Lower leg skin (tissue), 4 donors: ENCODE measurements at regions not wholly inside any gene's neighbourhood (a gene's known extent, or its start where the extent isn't known, plus 50 kb on each side); places are given as distances from the start of the nearest gene placed in this dataset.

Experiments
- DNase-seq, 2 donors: peaks; one replicate each; pipeline ENCODE4 v3.0.0-alpha.2; 2019; ENCODE audit warnings: low spot score in 2 of 2
- H3K4me3 ChIP-seq: fragments of 200-600 bp; sonication (generic); 2 replicates; pipeline ENCODE4 v1.5.1; 2017; ENCODE audit warnings: mild to moderate bottlenecking, low read depth; ENCODE audit not compliant: poor library complexity, severe bottlenecking
- POLR2A ChIP-seq, 2 donors: fragments of 450-650 bp; IDR thresholded peaks; one replicate each; pipeline ENCODE4 v1.6.1; 2016 to 2017; ENCODE audit warnings: antibody characterized with exemption in 2 of 2, mild to moderate bottlenecking in 1 of 2, moderate library complexity in 1 of 2
- WGBS, 2 donors: methylation state at CpG; one replicate each; pipeline ENCODE4 v1.1.5; 2018; 5-methylcytosine and 5-hydroxymethylcytosine counted together
- intact Hi-C: fragments of 100-400 bp; cut with DNase I; formaldehyde crosslinking; loops from one replicate; pipeline ENCODE4 v1.15.0; 2023; ENCODE audit warnings: low total_unique reads
- TF ChIP-seq, protein P1 (sequence below), 3 donors: fragments of 450-650 bp; IDR thresholded peaks; one replicate each; pipeline ENCODE4 v1.5.1; 2016; ENCODE audit warnings: antibody characterized with exemption in 3 of 3, mild to moderate bottlenecking in 3 of 3, moderate library complexity in 2 of 3

DNA sequence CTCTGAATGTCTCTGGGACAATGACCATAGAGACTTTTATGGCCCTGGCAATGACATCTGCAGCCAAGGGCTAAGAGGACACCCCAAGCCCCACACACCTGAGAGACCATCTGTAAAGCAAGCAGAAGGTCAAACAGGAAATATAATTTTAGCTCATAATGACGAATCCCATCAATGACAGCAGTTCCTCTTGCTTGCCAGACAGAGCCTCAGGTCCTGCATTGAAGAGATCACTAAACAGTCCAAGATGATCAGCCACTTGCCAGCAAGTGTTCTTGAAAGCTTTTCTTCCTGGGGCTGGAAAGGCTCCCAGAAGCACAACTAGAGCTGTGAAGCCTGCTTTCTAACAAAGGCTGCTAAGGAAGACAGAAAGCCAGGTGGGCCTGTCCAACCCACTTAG, 993.7 kb upstream of the AUTS2 start:
- intact Hi-C loops = no loop called here
- no peak for DNase-seq
- 22 to 23% methylated on average over 1 of the region's 1 CpG for WGBS, 2 donors
- TF ChIP-seq, protein P1, sequence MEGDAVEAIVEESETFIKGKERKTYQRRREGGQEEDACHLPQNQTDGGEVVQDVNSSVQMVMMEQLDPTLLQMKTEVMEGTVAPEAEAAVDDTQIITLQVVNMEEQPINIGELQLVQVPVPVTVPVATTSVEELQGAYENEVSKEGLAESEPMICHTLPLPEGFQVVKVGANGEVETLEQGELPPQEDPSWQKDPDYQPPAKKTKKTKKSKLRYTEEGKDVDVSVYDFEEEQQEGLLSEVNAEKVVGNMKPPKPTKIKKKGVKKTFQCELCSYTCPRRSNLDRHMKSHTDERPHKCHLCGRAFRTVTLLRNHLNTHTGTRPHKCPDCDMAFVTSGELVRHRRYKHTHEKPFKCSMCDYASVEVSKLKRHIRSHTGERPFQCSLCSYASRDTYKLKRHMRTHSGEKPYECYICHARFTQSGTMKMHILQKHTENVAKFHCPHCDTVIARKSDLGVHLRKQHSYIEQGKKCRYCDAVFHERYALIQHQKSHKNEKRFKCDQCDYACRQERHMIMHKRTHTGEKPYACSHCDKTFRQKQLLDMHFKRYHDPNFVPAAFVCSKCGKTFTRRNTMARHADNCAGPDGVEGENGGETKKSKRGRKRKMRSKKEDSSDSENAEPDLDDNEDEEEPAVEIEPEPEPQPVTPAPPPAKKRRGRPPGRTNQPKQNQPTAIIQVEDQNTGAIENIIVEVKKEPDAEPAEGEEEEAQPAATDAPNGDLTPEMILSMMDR (IDR thresholded peaks at IDR 0.05) = no peak
- H3K4me3 ChIP-seq = no peak overlapping the region

DNA sequence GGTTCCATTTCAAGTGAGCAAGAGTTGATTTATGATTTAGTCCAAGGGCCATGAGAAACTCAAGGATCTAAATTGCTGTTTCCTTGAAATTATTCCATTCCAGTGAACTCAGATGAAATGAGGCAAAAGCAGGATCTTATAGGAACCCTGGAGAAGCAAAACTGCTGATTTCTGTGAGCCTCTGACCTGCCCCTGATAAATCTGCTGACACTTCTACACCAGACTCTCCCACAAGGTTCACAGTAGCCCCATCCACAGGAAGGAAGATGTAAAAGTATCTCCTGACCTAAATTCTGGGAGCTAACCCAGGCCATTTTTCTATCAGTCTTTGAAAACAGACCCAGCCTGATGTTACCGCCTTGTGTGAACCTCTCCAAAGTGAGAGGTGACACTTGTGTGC, 987.6 kb upstream of the AUTS2 start:
- no peak for TF ChIP-seq POLR2A (IDR thresholded peaks at IDR 0.05)
- TF ChIP-seq, protein P1 (IDR thresholded peaks at IDR 0.05) = no peak
- intact Hi-C loops = no loop called here
- no peak overlapping the region for H3K4me3 ChIP-seq
- no peak for DNase-seq
- 93 to 96% methylated on average over 1 of the region's 1 CpG for WGBS, 2 donors

DNA sequence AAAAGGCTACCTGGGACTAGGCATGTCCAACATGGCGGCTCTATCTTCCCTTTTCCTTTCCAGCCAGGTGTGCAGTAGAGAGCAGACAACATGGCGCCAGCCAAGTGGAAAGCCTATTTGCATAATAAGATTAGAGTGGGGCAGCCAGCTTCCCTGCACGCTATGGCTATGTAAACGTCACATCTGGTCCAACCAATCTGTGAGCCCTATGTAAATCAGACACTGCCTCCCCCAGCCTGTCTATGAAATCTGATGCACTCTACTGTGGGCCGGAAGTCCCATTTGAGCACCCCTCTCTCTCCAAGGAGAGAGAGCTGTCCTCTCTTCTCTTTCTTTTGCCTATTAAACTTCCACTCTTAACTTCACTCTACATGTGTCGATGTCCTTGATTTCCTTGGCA, 984.9 kb upstream of the AUTS2 start:
- intact Hi-C loops = no loop called here
- WGBS, 2 donors = 33 to 47% methylated on average over 6 of the region's 6 CpGs
- no peak for DNase-seq
- TF ChIP-seq, protein P1 (IDR thresholded peaks at IDR 0.05) = no peak
- TF ChIP-seq POLR2A (IDR thresholded peaks at IDR 0.05) = no peak
- no peak overlapping the region for H3K4me3 ChIP-seq

DNA sequence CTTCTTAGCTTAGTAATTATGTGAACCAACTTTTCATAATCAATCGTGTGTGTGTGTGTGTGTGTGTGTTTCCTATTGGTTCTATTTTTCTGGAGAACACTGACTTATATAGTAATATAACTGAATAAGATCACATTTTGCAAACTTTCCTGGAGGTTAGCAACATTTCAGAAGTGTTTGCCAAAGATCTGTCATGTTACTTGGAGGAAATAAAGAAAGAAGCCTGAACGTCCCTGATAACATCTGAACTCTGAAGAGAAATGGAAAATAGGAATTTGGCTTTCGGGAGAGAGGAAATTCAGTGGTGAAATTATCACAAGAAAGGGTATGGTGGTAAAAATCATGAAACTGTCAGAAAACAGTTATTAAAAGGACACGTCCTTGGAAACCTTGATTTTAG, 984.4 kb upstream of the AUTS2 start:
- no peak overlapping the region for H3K4me3 ChIP-seq
- 15 to 16% methylated on average over 4 of the region's 4 CpGs for WGBS, 2 donors
- DNase-seq = no peak
- intact Hi-C loops = no loop called here
- TF ChIP-seq POLR2A (IDR thresholded peaks at IDR 0.05) = no peak
- TF ChIP-seq, protein P1 (IDR thresholded peaks at IDR 0.05) = no peak

DNA sequence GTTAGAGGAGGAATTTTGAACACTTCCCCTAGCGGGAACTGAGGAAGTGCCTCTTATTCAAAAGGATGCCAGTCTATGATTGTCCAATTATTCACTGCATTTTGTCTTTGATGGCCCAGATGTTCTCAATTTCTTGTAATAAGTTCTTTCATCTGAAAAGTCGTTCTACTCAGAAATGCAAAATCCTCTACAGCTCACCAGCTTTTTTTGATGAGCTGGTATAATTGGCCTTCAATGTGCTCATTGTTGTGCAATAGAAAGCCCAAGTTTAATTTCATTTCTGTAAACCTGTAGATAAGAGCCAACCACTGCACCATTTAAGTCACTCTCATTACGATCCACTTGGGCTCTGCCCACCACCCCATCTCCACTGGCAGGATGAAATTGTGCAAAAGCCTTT, 978.7 kb upstream of the AUTS2 start:
- TF ChIP-seq, protein P1 (IDR thresholded peaks at IDR 0.05) = no peak
- no peak for TF ChIP-seq POLR2A (IDR thresholded peaks at IDR 0.05)
- intact Hi-C loops = no loop called here
- no peak for DNase-seq
- H3K4me3 ChIP-seq = no peak overlapping the region
- 38 to 47% methylated on average over 3 of the region's 3 CpGs for WGBS, 2 donors

DNA sequence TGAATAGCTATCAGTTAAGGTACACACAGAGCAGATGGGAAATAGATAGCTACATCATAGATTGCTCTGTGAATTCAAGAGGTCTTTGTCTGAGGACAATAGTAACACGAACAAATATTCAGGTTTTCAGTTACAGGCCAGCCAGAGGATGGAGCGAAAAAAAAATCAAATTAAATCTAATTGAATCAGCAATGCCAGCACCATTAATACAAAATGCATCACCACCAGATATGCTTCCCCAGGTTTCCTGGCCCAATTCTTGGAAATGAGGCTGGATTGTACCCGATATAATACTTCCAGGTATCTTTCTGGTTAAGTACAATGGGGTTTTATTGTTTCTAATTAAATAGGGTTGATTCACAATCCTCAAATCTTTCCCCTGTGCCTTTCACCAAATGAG, 975.8 kb upstream of the AUTS2 start:
- TF ChIP-seq, protein P1 (IDR thresholded peaks at IDR 0.05) = no peak
- TF ChIP-seq POLR2A (IDR thresholded peaks at IDR 0.05) = no peak
- DNase-seq = no peak
- intact Hi-C loops = no loop called here
- H3K4me3 ChIP-seq = no peak overlapping the region
- 91 to 92% methylated on average over 3 of the region's 3 CpGs for WGBS, 2 donors
